HG03565 (cell line): ENCODE measurements at regions not wholly inside any gene's neighbourhood (a gene's known extent, or its start where the extent isn't known, plus 50 kb on each side); places are given as distances from the start of the nearest gene placed in this dataset.

Experiments
- ATAC-seq: cut with Tn5 transposase; IDR thresholded peaks from one replicate; pipeline ENCODE4 v1.9.1; 2021; ENCODE audit warnings: mild to moderate bottlenecking, moderate library complexity; ENCODE audit not compliant: unreplicated experiment

DNA sequence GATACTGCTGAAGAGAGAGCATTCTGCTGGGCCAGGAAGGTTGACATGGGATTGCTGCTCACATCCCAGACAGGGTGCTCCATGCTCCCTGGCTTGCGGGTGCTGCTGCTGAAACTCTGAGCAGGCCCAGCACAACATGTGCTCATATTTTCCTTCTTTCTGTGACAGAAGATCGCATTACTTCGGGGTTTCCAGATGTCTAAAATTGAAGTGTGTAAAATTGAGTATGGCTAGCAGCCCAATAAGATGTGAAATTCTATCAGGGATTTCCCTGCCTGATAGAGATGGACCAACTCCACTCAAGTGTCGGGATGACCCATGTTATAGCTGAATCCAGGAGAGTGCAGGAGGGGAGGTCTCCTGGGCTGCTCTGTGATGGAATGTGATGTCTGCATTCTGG is 55.6 kb upstream of the KL start:
- ATAC-seq = no peak

DNA sequence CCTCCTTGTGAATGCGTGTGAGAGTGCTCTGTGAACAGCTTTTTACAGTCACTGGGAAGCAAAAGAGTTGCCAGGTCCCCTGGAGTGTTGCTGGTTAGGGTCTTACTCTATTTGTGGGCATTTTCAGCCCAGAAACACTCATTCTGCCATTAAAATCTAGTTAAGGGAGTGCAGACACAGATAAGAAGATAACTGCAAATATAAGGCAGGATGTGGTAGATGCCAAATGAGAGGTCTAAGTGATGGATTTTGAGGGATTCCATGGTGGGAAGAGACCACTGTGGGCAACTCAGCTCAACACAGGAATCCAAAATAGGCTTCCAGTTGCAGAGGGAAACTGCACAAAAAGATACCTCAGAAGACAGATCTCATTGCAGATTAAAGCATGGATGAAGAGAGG is 54.5 kb upstream of the KL start:
- ATAC-seq = no peak

DNA sequence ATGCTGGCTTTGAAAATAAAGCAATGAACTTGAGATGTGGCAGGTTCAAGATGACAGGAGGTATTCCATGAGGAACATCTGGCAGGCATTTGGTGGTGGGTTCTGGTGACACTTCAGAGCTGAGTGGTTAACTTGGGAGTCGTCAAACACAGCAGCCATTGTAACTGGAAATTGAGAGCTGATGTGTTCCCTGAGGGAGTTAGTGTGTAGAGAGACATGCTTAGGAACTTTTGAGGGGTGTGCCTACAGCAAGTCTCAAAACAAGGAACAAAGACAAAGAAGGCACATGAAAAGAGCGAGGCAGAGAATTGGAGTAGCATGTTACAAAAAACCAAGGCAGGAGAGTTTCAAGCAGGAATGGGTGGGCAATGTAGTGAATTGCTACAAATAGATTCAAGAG is 53.9 kb upstream of the KL start:
- ATAC-seq = no peak

DNA sequence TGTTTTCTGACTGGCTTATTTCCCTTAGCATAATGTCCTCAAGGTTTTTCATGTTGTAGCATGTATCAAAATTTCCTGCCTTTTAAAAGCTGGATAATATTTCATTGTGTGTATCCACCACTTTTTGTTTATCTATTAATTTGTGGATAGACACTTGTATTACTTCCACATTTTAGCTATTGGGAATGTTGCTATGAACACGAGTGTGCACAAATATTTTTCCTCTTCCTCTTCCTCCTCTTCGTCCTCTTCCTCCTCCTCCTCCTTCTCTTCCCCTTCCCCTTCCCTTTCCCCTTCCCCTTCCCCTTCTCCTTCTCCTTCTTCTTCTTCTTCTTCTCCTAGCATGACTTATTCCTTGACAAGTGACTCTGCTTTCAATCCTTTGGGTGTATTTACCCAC is 51.2 kb upstream of the KL start:
- no peak for ATAC-seq
